ELF-1 (cell line): ENCODE measurements at regions not wholly inside any gene's neighbourhood (a gene's known extent, or its start where the extent isn't known, plus 50 kb on each side); places are given as distances from the start of the nearest gene placed in this dataset.

ENCODE experiments used
- DNase-seq: peaks from one replicate; pipeline ENCODE4 v3.0.0-alpha.2; 2016; ENCODE audit warnings: low read depth, low spot score

DNA sequence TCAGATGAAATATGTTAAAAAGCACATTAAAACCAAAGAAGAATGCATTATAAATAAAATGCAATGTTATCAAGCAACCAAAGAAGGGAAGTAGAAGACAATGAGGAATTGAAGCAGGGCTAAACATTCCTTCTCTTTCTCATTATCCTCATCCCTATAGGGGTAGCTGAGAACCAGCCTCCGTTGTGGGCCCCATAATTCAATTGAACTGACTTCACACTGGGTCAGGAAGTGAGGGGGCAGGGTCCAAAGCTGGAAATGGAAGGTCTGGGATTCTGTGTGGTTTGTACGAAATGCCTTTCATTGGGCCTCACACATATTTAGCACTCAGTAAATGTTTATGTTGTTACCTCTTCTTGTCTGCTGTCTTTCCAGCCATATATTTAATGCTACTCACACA, 220.4 kb upstream of the CD180 start:
- DNase-seq: peak; percentile 37

DNA sequence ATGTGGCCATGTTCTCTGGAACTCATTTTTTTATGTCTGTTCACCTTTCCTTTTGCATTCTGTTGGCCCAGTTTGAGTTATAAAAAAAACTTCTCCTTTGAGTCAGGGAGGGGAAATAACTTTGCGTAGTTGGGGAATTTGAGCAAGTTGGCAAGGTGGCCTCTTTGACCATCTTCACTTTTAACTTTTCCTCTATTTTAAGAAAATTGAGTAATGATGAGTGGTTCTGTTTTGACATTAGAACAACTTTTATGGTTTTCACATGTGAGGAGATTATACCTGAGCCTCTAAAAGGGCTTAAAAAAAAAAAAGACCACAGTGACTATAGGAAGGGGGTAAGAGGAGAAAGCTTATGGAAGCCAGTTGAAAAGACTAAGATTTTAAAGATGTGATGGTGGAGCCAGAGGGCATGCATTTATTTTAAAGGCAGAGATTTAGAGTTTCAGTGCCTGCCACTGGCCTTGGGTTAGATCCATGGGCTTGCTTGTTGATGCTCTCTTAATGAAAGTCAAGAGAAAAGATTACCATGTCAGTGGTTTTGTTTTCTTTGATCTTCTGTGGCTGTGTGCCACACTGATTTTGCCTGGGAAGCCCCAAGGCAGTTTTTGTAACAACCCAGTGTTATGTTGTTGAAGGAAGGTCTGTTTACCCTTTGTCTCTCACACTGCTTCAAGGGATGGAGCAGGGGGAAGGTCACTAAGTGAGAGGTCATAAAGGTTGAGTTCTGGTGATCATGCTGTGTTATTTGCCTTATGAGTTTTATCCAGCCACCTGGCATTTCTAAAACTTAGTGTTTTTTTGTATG, 219.7 kb upstream of the CD180 start:
- peak; percentile 93 for DNase-seq

DNA sequence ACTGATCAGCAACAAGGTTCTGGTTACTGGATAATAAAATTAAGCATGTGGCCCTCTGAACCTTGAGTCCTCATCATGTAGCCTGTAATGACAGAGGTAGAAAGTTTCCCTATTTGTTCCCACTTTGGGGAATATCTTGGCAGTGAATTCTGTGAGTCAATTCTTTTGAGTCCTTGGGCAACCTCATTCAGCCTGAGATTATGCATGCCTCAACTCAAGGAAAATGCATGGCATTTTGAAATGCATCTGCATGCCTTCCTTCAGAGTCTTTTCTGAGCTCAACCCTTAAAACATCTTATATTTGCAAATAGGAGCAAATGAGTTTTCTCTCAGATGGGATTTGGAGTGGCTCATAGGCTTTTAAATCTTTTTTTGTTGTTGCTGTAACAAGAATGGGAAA, 218.1 kb upstream of the CD180 start:
- DNase-seq: no peak

DNA sequence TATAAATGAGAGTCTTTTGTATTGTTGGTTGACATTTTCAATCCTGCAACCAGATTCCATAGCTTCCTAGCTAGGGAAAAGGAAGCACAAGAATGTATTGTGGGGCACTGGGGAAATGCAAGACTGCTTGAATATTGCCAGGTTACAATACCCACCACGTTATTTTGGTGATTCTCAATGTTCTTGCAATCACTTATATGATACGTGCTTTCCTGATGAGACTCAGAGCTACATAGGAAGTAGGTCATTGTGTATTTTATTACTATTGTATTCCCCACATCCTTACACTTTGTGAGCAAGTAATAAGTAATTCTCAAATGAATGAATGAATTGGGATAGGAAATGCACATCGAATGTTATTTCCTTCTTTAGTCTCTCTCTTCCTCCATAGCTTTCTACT, 217.1 kb upstream of the CD180 start:
- no peak for DNase-seq

DNA sequence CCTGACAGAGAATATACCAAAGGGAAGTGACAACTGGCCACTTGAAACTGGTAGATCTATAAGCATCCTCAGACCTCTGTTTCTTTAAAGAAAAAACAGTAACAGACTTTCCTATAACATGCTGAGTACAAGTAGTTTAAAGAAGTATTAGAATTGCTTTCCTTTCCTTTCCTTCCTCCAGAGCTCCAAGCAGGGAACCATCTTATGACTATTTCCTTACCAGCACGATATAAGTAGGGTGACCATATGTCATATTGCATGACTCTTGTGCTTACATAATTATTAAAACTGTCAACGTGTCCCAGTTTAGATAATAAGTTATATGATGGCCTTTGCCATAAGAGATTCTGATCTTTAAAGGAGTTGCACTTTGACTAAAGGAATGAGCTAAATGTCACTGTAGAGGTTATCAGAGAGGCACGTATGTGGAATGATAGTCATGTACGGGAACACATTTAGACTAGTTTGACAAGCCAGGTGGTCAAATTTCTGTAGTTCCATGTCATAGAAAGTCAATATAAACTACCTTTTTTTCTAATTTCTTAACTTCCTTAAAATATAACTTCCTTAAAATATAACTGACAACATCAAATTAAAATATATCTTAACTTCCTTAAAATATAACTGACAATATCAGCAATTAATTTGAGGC, 212.7 kb upstream of the CD180 start:
- no peak for DNase-seq

DNA sequence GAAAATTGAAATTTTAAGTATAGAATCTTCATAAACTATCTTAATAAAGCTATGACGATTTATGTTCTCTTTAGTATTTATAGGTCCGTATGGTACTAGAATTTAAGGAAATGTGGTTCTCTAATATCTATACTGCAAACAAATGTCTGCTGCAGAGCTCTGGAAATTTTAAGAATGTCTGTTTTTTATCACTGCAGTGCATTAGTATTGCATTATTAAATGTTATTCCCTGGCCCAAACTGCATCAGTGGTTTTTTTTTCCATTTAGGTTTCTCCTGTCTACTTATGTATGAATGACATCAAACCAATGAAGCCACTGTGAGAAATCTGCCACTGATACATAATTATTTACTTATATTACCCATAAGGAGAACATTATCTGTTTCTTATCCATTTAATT, 211.4 kb upstream of the CD180 start:
- no peak for DNase-seq

DNA sequence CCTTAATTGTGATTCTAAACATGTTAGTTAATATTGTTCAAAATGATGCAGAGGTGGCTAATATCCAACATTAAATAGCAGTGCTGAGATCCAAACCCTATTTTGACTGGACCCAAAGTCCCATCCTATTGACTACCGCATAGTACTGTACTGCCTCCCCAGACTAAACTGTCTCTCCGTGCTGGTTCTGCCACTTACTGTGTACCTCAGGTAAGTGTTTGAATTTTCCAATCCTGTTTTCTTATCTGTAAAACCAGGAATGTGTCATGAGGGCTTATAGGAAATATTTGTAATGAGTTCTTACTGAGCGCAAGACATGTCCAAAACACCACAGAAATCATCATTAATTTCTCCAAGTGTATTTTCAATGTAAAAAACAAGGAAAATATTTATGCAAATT, 209.2 kb upstream of the CD180 start:
- DNase-seq: no peak

DNA sequence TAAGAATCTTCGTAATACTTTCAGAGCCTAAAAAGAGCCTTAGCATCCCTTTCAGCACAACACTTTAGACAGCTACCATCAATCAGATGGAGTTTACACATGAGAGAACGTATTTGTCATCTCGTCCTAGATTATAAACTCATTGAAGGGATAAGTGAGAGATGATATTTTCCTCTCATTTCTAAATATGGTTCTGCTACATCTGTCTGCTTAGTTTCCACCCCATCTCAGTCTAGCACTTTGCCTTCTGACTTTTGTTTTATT, 208.4 kb upstream of the CD180 start:
- no peak for DNase-seq

DNA sequence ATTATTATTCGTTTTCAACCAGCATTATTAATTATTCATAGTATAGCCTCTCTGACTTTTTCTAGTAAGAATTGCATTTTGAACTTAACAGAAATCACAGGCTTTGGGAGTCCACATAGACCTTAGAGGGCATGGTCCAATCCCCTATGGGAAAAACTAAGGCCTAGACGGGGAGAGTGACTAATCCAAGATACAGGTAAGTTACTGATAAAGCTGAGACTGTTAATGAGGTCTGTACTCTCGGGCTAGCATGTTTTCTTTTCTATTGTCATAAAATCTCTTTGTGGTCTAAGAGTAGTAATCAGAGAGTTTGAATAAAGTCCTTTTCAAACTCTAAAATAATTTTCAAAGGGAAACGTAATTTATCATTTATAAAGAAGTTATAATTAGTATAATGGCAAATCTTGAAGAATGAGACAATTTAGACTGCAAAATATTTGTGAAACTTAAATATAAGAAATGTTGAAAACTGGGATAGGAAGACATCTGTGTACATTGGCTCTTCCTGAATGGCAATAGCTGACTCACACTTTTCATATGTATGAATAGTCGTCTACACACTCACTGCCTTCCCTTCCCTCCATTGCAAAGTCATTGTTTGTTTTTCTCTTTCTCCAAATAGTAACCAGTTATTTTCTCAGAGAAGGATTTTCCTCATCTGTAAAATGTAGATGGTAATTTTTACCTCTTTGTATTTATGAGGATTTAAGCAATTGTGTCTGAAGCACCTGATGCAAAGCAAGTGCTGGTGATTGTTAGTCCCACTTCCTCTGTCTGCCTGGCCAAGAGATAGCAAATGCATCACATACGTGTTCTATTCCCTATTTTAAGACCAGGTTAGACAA, 207.9 kb upstream of the CD180 start:
- DNase-seq: no peak

DNA sequence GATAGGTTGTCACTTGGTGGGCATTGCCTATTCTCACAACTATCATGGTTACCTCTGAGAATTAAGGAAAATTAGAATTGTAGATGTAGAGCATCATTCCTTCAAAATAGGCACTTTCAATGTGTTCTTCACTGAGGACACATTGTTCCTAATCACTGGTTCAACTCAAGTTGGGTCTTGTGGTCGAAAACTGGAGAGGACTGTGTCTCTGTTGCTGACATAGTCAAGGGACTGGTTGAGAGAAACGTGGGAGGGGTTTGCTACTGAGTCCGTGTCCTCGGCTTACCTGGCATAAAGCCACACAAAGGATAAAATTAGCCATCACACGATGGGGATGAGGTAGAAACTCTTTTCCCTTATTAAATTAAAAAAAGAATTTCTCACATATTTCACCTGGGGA, 205.9 kb upstream of the CD180 start:
- no peak for DNase-seq

DNA sequence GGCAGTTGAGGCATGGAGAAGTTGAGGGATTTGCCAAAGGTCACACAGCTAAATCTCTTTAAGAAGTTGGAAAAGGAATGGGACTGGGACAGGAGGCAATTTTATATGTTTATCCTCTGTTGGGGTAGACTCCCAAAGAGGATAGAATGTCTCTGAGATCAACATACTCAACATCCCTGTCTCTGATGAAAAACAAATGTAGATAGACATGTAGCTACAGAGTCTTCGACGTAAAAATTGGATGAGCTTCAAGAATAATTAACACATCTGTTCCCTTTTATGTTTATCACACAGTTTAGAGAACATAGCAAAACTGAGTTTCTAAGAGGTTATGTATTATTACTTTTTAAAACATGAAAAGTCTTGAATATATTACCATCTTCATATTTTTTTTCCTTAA, 204.6 kb upstream of the CD180 start:
- no peak for DNase-seq

DNA sequence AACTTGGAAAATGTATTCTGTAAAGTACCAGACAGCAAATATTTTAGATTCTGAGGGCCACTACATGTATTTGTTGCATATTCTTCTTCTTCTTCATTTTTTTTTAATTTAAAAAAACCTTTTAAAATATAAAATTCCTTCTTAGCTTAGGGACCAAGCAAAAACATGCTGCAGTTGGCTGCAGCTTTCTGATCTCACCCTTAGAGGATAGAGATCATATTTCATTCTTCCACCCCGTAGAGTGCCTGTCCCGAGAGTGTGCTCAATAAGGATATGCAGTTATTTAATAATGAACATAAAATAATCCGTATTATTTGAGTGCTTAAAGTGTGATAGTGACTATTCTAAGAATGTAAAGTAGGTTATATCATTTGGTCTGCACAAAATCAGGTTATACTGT, 204.2 kb upstream of the CD180 start:
- no peak for DNase-seq

DNA sequence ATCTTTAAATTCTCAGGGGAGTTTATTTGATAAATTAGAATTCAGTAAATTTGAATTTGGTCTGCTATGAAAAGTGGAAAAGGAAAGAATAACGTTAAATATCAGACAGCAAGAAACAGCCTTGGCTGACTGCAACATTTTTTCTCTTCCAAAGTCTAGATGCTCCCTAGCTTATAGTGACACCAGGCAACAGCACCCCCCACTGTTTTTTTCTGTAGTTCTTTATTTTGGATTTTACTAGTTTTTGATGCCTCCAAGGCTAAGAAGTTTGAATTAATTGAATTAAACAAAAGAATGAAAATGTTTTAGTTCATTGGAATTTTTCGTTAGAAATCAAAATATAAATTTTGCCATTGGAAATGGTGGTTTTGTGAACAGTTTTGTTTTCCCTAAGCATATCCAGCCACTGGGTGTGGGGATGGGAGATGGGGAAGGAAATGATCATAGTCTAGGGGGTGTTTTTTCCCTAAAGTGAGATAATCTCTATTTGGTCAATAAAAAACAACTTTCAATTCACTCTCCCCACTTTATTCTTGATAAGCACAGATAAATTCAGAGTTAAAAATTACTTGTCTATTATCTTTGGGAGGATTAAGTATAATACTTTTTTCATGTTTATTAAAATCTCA, 199.3 kb upstream of the CD180 start:
- DNase-seq: no peak

DNA sequence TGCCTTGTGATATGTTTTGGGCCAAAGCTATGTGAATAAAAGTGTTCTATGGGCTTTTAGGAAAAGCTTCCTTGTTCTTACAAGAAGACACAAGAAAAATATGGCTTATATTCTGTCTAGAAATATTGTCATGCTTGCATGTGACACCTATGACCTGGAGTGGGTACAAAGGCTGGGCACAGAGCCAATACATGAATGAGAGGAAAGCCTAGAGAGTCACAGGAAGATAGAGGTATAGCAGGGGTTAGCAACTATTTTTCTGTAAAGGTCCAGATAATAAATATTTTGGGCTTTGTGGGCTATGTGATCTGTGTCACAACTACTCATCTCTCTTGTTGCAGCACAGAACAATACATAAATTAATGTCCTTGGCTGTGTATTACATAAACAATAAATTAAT, 196.6 kb upstream of the CD180 start:
- no peak for DNase-seq

DNA sequence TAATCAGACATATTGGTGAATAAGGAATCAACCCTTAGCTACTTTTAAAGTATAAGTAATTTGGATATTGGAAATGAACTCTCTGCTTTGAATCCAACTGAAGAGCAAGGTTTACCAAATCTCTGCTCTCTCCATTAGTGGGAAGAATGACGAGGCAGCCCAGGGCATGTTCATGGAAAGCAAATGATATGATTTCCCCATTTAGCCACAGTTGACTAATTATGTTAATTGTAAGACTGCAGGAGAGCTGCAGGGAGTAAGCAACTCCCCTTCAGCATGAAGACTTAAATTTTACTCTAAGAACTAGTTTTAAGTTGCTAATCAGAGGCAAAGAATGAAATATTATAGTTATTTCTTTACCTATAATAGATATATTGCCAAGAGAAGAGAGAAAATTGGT, 194.3 kb upstream of the CD180 start:
- no peak for DNase-seq

DNA sequence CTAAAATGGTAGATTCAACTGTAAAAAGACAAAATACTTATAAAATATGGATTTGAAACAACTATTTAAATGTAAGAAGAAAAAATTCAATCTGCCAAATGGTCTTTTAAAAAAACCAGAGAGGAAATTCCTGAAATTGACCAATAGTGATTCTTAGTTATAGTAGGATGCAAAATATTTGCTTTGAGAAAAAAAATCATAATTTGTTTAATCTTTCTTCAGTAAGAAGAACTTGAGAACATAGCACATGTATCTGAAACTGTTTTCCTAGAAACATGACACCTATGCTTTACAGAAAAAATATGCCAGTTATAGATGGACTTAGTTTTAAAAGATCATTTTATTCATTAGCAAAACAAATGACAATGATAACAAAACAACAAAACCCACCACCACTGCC, 186.9 kb upstream of the CD180 start:
- no peak for DNase-seq

DNA sequence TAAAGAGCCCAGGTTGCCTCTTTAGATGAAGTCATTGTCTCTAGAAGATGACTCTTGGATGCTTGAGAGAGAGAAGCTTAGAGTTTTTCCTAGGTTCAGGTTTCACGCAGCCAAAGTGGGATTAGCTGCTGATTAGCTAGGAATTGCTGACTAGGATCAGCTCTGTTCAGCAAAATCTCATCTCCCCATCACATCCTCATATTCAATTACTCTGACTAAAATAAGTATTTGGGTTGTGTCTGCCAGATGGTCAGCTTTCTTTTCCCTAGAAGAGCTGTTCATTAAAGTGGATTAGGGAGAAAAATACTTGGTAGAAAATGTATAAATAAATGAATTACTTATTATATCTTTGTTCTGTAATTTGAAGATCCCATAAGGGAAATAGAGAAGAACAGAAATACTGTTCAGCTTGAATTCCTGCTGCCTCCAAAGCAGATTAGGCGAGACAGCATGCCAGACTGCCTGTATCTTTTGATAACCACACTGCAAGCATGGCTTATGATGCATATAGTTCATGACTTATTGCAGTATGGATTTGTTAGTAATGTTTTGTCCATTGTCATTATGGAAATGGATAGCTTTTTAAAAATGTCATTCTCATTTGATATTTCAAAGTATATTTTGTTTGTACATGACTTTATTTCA, 184.8 kb upstream of the CD180 start:
- DNase-seq: no peak

DNA sequence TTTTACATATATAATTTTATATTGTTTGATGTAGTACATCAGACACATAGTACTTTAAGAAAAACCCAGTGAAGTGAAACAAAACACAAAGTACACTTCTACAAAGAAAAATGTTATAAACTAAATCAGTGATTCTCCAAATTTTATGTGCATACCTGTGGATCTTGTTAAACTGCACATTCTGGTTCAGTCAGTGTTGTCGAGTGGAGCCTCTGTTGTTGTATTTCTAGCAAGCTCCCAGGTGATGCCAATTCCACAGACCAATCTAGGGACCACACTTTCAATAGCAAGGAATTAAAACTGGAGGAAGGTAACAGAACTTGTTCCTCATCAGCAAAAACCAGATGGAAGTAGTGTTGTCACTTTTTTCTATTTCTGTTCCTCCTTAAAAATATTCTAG, 183.8 kb upstream of the CD180 start:
- DNase-seq: no peak

DNA sequence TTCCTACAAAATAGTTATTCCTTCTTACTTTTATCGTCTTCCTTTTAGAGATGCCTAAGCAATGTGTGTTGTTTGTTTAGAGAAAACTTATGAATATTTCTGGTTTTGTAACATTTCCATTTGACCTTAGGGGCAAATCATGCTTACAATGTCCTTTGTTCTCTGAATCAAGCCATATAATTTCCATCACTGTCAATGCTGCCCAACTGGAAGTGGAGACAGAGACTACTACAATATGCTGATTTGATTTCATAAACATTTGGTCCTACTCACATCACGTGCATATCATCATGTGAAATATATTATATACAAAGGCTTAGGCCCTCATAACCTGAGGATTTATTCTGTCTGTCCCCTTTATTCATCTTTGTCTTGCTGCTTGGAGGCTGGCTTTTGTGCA, 183.2 kb upstream of the CD180 start:
- no peak for DNase-seq

DNA sequence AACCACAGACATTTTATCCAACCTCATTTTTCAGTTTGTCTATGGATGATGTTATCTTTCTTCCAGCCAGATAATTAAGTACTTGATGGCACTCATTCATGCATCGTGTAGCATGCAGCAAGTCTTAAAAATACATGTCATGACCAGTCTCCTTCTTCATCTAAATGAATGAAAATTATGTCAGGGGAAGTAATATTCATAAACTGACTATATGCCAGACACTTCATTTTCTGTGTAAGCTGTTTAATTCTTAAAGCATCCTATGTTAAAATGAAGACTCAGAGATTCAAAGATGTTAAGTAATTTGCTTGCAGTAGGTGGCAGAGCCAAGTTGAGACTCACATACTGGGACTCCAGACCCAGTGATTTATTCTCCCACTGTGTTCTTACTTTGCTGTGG, 181.7 kb upstream of the CD180 start:
- no peak for DNase-seq

DNA sequence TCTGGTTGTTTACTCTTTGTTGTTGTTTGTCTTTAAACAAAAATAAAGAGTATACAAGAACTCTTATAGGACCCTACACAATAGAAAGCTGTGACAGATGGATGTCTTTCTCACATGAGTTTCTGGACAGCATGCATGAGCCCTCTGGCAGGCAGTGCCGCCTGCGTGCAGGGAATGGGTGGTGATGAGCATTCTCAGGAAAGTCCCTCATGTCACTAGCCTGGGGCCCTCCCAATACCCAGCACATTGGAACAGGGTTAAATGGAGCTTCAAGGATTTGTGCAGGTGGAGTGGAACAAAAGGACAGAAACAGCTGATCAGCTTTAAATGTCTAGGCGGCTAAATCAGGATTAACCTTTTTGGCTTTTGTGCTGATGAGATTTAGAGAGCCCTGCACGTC, 181.0 kb upstream of the CD180 start:
- DNase-seq: peak; percentile 9

DNA sequence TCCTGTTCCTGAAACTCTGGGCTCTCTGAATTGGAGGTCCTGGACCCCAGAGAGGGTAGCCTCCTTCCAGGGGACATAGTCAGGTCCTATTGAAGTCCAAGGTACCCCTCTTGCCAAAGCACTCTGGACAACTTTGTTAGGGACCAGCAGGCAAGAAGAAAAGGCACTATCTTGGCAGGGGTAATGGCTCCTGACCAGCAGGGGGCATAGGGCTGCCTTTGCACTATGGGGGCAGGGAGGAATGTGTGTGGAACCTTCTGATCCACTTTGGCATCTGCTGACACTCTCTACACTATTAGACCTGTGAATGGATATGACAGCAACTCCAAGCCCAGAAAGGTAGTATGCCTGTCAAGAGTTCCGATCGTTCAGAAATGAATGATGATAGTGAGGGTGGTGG, 179.0 kb upstream of the CD180 start:
- DNase-seq: no peak
